ENCODE measurements at regions not wholly inside any gene's neighbourhood (a gene's known extent, or its start where the extent isn't known, plus 50 kb on each side); places are given as distances from the start of the nearest gene placed in this dataset.
"Not testable (repeated sequence)": the region's sequence is repeated elsewhere in the genome, so short reads cannot be mapped to it uniquely, and the experiment has no call there.

GRCh38 chr13:18836371-18837178, 345.0 kb downstream of the TUBA3C start:
- DNase-seq (ENCODE audit: low read depth in 1 of 2, low spot score in 1 of 2) = not testable (repeated sequence)

- not testable (repeated sequence) for DNase-seq (ENCODE audit: low read depth in 1 of 2, low spot score in 1 of 2)
These were observed 345.9 kb downstream of the TUBA3C start for GRCh38 chr13:18835754-18836153.

GRCh38 chr13:18824678-18825077, 356.9 kb downstream of the TUBA3C start:
- not testable (repeated sequence) for DNase-seq (ENCODE audit: low read depth in 1 of 2, low spot score in 1 of 2)

GRCh38 chr13:18822655-18823639, 358.7 kb downstream of the TUBA3C start:
- not testable (repeated sequence) for DNase-seq (ENCODE audit: low read depth in 1 of 2, low spot score in 1 of 2)

- not testable (repeated sequence) for DNase-seq (ENCODE audit: low read depth in 1 of 2, low spot score in 1 of 2)
These were observed 407.6 kb downstream of the TUBA3C start for GRCh38 chr13:18773988-18774387.

GRCh38 chr13:18741696-18742095, 439.9 kb downstream of the TUBA3C start:
- not testable (repeated sequence) for DNase-seq (ENCODE audit: low read depth in 1 of 2, low spot score in 1 of 2)

GRCh38 chr13:18739310-18739709, 442.3 kb downstream of the TUBA3C start:
- no peak for DNase-seq (ENCODE audit: low read depth in 1 of 2, low spot score in 1 of 2)

- not testable (repeated sequence) for DNase-seq (ENCODE audit: low read depth in 1 of 2, low spot score in 1 of 2)
These were observed 443.5 kb downstream of the TUBA3C start for GRCh38 chr13:18738086-18738485.

- not testable (repeated sequence) for DNase-seq (ENCODE audit: low read depth in 1 of 2, low spot score in 1 of 2)
These were observed 454.5 kb downstream of the TUBA3C start for GRCh38 chr13:18727138-18727537.

- DNase-seq (ENCODE audit: low read depth in 1 of 2, low spot score in 1 of 2) = not testable (repeated sequence)
These were observed 455.1 kb downstream of the TUBA3C start for GRCh38 chr13:18726524-18726923.

GRCh38 chr13:18725242-18725822, 456.3 kb downstream of the TUBA3C start:
- not testable (repeated sequence) for DNase-seq (ENCODE audit: low read depth in 1 of 2, low spot score in 1 of 2)

GRCh38 chr13:18714889-18715288, 466.7 kb downstream of the TUBA3C start:
- DNase-seq (ENCODE audit: low read depth in 1 of 2, low spot score in 1 of 2) = no peak

- not testable (repeated sequence) for DNase-seq (ENCODE audit: low read depth in 1 of 2, low spot score in 1 of 2)
These were observed 471.0 kb downstream of the TUBA3C start for GRCh38 chr13:18710673-18711072.

- not testable (repeated sequence) for DNase-seq (ENCODE audit: low read depth in 1 of 2, low spot score in 1 of 2)
These were observed 475.1 kb downstream of the TUBA3C start for GRCh38 chr13:18706538-18706937.

GRCh38 chr13:18702464-18703247, 479.0 kb downstream of the TUBA3C start:
- not testable (repeated sequence) for DNase-seq (ENCODE audit: low read depth in 1 of 2, low spot score in 1 of 2)

- not testable (repeated sequence) for DNase-seq (ENCODE audit: low read depth in 1 of 2, low spot score in 1 of 2)
These were observed 483.3 kb downstream of the TUBA3C start for GRCh38 chr13:18698332-18698731.

GRCh38 chr13:18697851-18698250, 483.8 kb downstream of the TUBA3C start:
- DNase-seq (ENCODE audit: low read depth in 1 of 2, low spot score in 1 of 2) = not testable (repeated sequence)

- not testable (repeated sequence) for DNase-seq (ENCODE audit: low read depth in 1 of 2, low spot score in 1 of 2)
These were observed 484.4 kb downstream of the TUBA3C start for GRCh38 chr13:18697221-18697620.

- DNase-seq (ENCODE audit: low read depth in 1 of 2, low spot score in 1 of 2) = not testable (repeated sequence)
These were observed 504.2 kb downstream of the TUBA3C start for GRCh38 chr13:18677403-18677802.

GRCh38 chr13:18675268-18675667, 506.4 kb downstream of the TUBA3C start:
- DNase-seq (ENCODE audit: low read depth in 1 of 2, low spot score in 1 of 2) = not testable (repeated sequence)
